HFF-Myc (cell line): ENCODE measurements at regions not wholly inside any gene's neighbourhood (a gene's known extent, or its start where the extent isn't known, plus 50 kb on each side); places are given as distances from the start of the nearest gene placed in this dataset.

ENCODE experiments used
- DNase-seq: peaks from one replicate; pipeline ENCODE4 v3.0.0-alpha.2; 2011; ENCODE audit warnings: low read depth; ENCODE audit errors: extremely low read depth
- H3K4me3 ChIP-seq: replicated peaks from 2 replicates; pipeline ENCODE4 v1.5.1; 2011; ENCODE audit warnings: low read depth, mild to moderate bottlenecking, control low read depth, low read length
- CTCF ChIP-seq: IDR thresholded peaks from 2 replicates; pipeline ENCODE4 v1.5.1; 2012; ENCODE audit warnings: mild to moderate bottlenecking, low read depth, low read length, control low read depth; ENCODE audit errors: missing control alignments

GRCh38 chr1:172964864-172965263 lies 85.9 kb downstream of the TNFSF18 start:
- no peak overlapping the region for H3K4me3 ChIP-seq
- DNase-seq = peak; percentile 45
- TF ChIP-seq CTCF = no peak

GRCh38 chr1:172966844-172967540 lies 83.7 kb downstream of the TNFSF18 start:
- no peak for TF ChIP-seq CTCF
- no peak overlapping the region for H3K4me3 ChIP-seq
- DNase-seq = no peak

GRCh38 chr1:172967936-172968335 lies 82.8 kb downstream of the TNFSF18 start:
- no peak for TF ChIP-seq CTCF
- no peak for DNase-seq
- H3K4me3 ChIP-seq = no peak overlapping the region

GRCh38 chr1:172969611-172970010 lies 81.1 kb downstream of the TNFSF18 start:
- H3K4me3 ChIP-seq = no peak overlapping the region
- no peak for TF ChIP-seq CTCF
- no peak for DNase-seq

GRCh38 chr1:172970186-172970585 lies 80.6 kb downstream of the TNFSF18 start:
- H3K4me3 ChIP-seq = no peak overlapping the region
- no peak for DNase-seq
- TF ChIP-seq CTCF = no peak

GRCh38 chr1:172971241-172971640 lies 79.5 kb downstream of the TNFSF18 start:
- no peak for TF ChIP-seq CTCF
- H3K4me3 ChIP-seq = no peak overlapping the region
- DNase-seq = no peak

GRCh38 chr1:172972258-172972657 lies 78.5 kb downstream of the TNFSF18 start:
- no peak for TF ChIP-seq CTCF
- no peak for DNase-seq

More at GRCh38 chr1:172972258-172972657, 78.5 kb downstream of the TNFSF18 start:
- H3K4me3 ChIP-seq = no peak overlapping the region
